Esophagus squamous epithelium (tissue), 4 donors: ENCODE measurements at regions not wholly inside any gene's neighbourhood (a gene's known extent, or its start where the extent isn't known, plus 50 kb on each side); places are given as distances from the start of the nearest gene placed in this dataset.

Experiments used
- POLR2A ChIP-seq, 4 donors: fragments of 450-650 bp; IDR thresholded peaks; one replicate each; pipeline ENCODE4 v1.6.1; 2017; ENCODE audit warnings: antibody characterized with exemption in 4 of 4, mild to moderate bottlenecking in 4 of 4, moderate library complexity in 3 of 4
- TF ChIP-seq, protein P1 (sequence below), 6 experiments: fragments of 450-650 bp in 4 of 6; fragments of 200-600 bp in 2 of 6; sonication (generic) in 2 of 6; IDR thresholded peaks; one replicate each; pipeline ENCODE4 v1.5.1; 2016 to 2019; ENCODE audit warnings: antibody characterized with exemption in 6 of 6, mild to moderate bottlenecking in 4 of 6, moderate library complexity in 4 of 6

DNA sequence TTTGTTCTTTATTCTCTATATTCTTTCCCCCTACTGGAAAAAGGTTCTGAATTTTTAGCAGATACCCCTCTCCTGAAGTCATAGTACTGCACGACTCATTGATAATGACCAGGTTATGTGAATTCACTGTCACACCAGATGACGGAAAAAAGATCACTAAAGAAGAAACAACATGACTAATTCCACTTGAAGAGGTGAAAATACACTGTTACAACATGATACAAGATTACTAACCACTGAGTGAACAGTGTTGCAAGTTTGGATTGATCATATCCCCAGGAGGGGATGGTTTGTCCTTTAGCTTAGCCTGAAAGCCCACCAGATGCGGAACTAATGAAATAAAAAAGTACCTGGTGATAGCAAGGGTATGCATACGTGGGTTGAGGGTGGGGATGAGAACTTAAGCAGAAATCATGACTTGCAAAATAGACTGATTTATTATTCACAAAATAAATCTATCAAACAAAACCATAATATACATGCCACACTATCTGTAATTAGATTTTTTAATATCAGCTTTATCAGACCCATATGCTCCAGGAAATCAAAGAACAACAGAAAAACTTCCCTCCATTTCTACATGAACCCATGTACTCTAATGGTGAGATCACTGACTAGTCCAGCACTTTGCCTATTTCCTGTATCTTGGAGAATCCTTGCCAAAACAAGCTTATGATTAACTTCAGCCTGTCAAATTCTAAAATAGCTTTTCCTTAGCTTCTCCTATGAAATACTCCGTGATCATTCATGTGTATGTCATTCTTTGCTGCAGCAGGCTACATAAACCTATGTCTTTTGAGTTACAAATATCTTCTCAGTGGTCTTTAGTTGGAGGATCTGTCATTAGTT lies 257.4 kb upstream of the AGA start:
- TF ChIP-seq, protein P1, sequence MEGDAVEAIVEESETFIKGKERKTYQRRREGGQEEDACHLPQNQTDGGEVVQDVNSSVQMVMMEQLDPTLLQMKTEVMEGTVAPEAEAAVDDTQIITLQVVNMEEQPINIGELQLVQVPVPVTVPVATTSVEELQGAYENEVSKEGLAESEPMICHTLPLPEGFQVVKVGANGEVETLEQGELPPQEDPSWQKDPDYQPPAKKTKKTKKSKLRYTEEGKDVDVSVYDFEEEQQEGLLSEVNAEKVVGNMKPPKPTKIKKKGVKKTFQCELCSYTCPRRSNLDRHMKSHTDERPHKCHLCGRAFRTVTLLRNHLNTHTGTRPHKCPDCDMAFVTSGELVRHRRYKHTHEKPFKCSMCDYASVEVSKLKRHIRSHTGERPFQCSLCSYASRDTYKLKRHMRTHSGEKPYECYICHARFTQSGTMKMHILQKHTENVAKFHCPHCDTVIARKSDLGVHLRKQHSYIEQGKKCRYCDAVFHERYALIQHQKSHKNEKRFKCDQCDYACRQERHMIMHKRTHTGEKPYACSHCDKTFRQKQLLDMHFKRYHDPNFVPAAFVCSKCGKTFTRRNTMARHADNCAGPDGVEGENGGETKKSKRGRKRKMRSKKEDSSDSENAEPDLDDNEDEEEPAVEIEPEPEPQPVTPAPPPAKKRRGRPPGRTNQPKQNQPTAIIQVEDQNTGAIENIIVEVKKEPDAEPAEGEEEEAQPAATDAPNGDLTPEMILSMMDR (IDR thresholded peaks at IDR 0.05): no peak
- TF ChIP-seq POLR2A (IDR thresholded peaks at IDR 0.05): no peak
